Smooth muscle cell of the brain vasculature (primary cell): ENCODE measurements at regions not wholly inside any gene's neighbourhood (a gene's known extent, or its start where the extent isn't known, plus 50 kb on each side); places are given as distances from the start of the nearest gene placed in this dataset.

Experiments
- DNase-seq: peaks from one replicate; pipeline ENCODE4 v3.0.0-alpha.2; 2012; ENCODE audit warnings: low read depth, low spot score

DNA sequence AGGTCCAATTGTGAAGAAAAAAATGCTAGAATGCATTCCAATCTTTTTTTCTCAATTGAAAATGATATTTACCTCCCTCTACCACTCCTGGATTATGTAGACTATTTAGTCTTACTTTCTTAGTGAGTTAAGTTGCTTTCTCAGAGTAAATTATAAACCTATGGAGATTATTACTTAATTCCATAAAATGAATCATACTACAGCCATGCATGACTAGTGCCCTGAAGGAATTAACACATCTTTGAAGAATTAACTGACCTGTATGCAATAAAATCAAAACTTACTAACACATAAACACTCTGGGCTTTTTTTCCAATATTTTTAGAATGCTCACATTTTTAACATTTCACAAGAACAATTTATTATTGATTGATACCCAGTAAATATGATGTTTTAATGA, 379.4 kb upstream of the DACH1 start:
- DNase-seq: no peak

DNA sequence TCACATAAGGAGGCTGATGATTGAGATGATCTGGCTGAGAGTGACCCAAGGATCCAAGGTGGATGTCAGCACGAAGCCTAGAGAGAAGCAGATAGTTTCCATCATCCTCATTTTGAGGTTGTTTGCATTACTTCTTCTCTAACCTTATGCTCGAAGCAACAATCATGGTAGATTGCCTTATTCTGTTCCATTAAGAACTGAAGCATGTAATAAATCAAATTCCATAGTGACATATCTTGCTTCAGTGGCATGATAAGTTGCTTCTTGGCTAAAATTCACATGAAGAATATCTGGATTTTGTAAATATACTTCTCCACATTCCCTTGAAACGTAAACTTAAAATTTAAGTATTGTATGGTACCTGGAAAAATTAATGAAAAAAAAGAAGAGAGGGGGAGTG, 377.8 kb upstream of the DACH1 start:
- no peak for DNase-seq

DNA sequence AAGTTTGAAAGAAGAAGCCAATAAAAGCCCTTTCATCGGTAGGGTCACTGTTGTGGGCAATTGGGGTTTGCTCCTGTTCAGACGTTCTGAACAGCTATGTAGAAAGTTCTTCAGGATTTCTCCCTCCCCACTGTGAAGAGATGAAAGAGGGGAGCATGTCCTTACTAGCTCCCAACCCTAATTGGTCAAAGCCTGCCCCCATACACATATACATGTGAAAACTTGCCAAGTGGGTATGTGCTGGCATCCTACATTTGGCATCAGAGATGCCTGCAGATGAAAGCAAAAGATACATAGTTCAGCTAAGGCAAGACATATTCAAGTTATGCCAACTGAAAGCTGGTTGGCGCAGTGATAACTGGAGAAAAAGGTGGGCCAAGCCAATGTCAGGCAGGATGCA, 363.1 kb upstream of the DACH1 start:
- DNase-seq: no peak

GRCh38 chr13:72229067-72229466, 362.1 kb upstream of the DACH1 start:
- DNase-seq: no peak

GRCh38 chr13:72221276-72221962, 354.4 kb upstream of the DACH1 start:
- no peak for DNase-seq

DNA sequence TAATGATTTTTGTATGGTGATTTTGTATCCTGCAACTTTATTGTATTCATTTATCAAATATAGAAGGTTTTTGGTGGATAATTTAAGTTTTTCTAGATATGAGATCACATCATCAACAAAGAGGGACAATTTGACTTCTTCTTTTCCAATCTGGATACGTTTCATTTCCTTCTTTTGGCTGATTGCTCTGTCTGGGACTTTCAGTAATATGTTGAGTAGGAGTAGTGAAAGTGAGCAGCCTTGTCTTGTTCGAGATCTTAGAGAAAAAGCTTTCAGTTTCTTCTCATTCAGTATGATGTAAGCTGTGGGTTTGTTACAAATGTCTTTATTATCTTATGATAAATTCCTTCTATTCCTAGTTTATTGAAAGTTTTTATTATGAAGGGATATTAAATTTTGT, 352.0 kb upstream of the DACH1 start:
- no peak for DNase-seq

- no peak for DNase-seq
Measured at GRCh38 chr13:72217142-72217541, 350.1 kb upstream of the DACH1 start.

DNA sequence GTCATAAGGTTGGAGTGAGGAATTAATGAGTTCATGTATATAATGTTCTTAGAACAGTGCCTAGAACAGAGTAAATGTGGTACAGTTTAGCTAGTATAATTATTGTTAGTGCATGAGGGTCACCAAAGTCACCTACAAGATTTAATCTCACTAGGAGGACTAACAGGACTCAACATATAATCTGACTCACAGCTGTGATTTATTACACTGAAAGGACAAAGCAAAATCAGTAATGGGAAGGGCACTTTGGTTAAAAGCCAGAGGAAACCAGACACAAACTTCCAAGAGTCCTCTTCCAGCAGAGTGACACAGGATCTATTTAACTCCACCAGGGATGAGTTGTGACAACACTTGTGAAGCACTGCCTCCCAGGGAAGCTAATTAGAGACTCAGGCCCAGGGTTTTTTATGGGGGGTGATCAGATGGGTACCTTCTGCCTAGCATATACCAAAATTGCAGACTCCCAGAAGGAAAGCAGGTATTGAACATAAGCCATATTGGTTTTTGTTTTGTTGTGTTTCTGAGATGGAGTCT, 341.2 kb upstream of the DACH1 start:
- no peak for DNase-seq

DNA sequence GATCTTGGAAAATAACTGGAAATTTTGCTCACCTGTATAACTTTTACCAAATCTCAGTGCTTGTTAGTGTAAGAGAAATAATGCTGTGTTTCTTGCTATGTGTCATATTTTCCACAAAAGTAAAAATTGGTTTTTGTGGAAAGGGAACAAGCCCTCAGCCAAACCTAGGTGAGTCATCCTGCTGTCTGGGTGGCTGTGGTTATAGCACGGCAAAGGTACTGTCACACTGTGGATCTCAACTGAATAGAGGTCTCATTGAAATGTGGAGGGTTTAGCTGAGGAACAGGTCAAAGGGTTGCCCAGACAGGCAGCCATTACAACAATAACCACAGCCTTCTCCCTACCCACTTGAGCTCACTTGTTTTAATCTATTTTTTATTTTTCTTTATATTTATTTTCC, 338.8 kb upstream of the DACH1 start:
- no peak for DNase-seq

- peak; percentile 7 for DNase-seq
Measured at GRCh38 chr13:72204291-72204690, 337.3 kb upstream of the DACH1 start.

DNA sequence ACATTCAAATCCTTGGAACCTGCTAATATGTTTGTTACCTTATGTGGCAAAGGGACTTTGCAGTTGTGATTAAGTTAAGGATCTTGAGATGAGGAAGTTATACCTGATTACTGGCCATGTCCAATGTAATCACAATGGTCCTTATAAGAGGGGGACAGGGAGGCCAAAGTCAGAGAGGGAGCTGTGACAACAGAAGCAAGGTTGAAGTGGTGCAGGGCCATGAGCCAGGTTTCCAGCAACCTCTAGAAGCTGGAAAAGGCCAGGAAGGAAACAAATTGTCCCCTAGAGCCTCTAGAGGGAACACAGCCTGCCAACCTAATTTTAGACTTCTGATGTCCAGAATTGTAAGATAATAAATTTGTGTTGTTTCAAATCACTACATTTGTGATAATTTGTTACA, 334.7 kb upstream of the DACH1 start:
- DNase-seq: no peak

DNA sequence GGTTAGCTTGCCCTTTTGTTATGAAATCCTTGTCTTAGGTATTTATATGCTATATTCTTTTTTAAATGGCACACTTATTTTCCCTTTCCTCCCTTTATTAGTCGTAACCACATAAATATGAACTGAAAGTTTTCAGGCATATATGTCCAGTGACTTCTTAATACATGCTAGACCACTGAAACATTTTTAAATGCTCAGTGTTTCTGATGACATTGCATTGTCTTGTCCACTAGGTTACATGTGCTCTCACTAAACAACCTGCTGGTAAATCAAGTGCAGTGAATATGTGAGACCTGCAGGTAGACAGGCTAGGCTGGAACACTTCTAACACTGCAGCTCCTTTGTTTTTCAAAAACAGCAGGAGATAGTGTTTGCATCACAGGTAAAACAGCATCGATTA, 332.6 kb upstream of the DACH1 start:
- no peak for DNase-seq

GRCh38 chr13:72198967-72199560, 332.1 kb upstream of the DACH1 start:
- no peak for DNase-seq

- DNase-seq: no peak
Measured at GRCh38 chr13:72198042-72198441, 331.0 kb upstream of the DACH1 start.

- no peak for DNase-seq
Measured at GRCh38 chr13:72195044-72195704, 328.2 kb upstream of the DACH1 start.

GRCh38 chr13:72194523-72194922, 327.5 kb upstream of the DACH1 start:
- no peak for DNase-seq

DNA sequence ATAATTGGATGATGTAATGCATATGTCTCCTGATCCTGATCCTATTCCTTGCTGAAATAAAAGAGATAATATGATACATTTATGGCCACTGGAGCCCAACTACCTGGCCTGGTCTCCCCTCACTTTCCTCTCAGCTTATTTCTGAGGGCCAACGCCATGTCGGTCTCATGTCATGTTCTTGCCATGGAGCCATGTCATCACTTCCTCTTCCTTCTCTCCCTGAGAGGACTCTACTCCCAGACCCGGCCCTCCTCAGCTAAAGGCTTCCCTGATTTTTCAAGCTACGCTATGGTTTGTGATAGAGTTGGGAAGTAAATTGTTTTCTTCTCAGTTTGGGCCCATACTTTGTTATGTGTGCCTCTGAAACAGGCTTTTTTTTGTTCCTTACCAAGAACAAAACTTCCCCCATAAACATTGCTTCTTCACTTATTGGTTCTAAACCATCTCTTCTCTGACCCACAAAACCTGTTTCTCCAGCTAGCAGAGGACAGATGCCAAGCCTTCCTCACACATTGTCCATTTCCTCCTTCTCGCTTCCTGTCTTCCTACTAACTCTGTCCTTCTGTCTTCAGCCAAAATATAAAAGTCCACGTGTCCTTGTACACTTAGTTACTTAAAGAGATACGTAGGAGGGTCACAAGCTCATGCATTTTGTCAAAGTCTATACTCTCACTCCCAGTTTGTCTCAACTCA, 319.9 kb upstream of the DACH1 start:
- DNase-seq: no peak

DNA sequence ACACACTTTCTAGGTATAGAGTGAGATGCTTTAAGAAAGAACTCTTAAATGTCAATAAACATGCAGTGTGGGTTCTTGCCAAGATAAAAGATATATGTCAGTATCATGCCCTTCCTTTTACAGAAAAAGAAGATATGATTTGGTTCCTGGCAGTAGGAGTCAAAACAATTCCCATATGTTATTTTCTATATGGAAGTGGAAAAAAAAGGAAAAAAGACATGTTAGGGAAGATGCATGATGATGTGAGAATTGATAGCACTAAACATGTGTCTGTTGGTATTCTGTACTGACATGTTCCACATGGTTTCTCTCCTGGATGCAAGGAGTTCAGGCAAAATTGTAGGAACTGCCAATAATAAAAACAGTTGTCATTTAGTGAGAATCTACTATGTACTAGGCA, 318.8 kb upstream of the DACH1 start:
- no peak for DNase-seq

- DNase-seq: no peak
Measured at GRCh38 chr13:72181661-72182060, 314.7 kb upstream of the DACH1 start.

DNA sequence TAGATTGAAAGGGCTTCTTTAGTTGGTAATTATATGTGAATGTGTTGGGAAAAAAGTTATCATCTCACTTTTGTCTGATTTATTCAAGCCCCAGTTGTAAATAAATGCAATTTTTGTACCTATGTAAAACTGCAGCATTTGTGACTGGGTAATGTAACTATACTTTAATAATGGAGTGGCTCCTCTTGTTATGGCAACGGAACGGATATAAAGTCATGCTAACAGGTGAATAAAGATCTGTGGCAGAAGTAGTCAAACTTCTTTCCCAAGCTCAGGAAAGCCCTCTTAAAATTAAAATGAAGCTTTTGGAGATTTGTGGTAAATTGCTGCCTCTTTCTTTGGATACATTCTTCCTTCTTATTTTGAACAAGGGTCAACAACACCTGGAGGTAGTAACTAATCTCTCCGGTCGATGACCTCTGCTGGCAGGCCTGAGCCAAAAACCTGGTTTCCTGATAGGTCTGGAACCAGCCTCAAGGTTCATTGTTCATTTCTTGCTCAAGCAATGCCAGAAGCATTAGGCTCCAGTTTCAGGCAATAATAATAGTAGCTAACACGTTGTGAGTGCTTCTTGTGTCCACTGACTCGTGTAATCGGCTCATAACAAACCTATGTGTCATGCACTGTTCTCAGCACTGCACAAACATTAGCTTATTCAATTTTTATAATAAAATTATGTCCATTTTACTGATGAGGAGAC, 313.4 kb upstream of the DACH1 start:
- no peak for DNase-seq

- no peak for DNase-seq
Measured at GRCh38 chr13:72174549-72174948, 307.5 kb upstream of the DACH1 start.

DNA sequence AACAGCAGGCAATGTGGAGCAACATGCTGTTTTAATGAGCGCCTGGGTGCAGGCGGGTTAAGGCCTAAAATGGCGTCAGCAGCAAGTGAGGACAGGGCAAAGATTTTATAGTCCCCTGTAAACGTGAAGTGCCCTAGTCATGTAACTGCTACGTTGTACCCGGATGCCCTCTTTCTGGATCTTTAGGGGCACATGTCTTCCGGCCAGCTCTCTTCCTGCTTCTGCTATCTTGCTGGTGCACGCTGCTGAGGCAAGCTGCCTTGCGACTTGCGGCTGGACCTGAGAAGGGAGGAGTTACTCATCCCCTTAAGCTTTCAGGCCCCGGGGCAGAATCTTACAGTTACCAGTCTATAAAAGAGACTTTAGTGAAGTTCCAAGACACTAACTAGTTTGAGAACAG, 303.6 kb upstream of the DACH1 start:
- no peak for DNase-seq
